H1 (cell line): ENCODE measurements at regions not wholly inside any gene's neighbourhood (a gene's known extent, or its start where the extent isn't known, plus 50 kb on each side); places are given as distances from the start of the nearest gene placed in this dataset.

ENCODE experiments used
- NANOG ChIP-seq: IDR thresholded peaks from 2 replicates; pipeline ENCODE4 v1.6.1; 2011; ENCODE audit warnings: low read length, low read depth, mild to moderate bottlenecking, inconsistent platforms; ENCODE audit not compliant: insufficient read depth, poor library complexity, severe bottlenecking

DNA sequence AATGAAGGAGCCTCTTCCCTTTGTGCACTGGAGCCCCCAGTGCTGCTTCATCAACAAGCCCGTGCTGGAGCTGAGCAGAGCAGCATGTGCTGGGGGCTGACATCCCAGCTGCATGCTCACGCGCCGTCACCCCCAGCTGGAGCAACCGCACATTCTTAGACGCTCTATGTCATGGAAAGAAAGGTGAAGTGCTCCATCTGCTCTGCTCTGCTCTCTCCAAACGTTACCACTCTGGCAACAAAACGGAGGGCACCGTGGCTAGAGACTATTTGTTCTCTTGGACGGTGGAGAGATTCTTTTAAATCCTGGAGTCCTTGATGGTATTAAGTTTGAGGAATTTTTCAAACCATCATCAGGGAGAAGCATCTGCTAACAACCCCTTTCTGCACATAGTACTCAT is 208.4 kb downstream of the C12orf75 start (continued):
- TF ChIP-seq NANOG = no peak
